HG02759 (cell line): ENCODE measurements at regions not wholly inside any gene's neighbourhood (a gene's known extent, or its start where the extent isn't known, plus 50 kb on each side); places are given as distances from the start of the nearest gene placed in this dataset.
"Not testable (repeated sequence)": the region's sequence is repeated elsewhere in the genome, so short reads cannot be mapped to it uniquely, and the experiment has no call there.

Experiments used
- ATAC-seq: cut with Tn5 transposase; IDR thresholded peaks from one replicate; pipeline ENCODE4 v1.9.1; 2021; ENCODE audit warnings: mild to moderate bottlenecking, moderate library complexity; ENCODE audit not compliant: unreplicated experiment

DNA sequence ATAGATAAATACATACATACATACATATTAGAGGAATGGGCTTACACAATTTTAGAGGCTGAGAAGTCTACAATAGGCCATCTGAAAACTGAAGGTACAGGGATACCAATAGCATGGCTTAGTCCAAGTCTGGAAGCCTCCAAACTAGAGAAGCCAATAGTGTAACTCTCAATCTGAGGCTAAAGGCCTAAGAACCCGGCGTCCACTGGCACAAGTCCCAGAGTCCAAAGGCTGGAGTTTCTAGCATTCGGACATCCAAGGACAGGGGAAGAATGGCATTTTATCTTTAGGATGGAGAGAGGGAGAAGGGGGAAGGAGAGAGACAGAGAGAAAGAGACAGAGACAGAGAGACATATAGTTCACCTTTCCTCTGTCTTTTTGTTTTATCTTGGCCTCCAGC is 63.7 kb upstream of the SYT4 start:
- ATAC-seq: no peak

DNA sequence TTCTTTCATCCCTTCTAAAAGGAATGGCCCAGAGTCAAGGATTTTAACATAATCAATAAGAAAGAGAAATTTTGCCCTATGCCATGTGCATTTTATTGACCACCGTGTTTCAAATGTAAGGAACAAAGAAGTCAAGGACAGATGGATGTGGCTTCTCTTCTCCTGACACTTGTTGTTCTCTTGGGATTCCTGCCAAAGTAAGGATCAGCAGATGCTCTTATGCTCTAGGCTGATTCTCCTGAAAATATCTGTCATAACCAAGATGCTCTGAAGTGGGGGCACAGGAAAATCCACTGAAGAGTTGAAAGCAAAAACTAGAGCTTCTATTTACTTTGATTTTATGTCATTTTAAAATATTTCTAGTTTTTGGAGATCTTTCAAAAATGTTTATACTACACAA is 72.9 kb upstream of the SYT4 start:
- ATAC-seq: no peak

DNA sequence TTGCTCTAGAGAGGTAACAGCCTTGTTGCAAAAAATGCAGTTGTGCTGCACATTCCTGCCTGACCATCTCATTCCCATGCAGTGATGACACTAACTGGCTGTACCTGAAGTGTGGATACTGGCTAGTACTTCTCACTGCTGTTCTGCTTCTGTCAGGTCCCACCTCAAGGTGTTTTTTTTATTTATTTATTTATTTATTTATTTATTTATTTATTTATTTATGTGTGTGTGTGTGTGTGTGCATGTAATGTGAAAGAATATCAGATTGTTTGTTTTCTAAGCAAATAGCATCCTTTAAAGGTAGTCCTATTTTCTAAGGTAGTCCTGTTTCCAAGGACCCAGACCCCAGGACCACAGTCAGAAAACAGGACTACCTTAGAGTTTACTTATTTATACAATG is 87.2 kb upstream of the SYT4 start:
- no peak for ATAC-seq

DNA sequence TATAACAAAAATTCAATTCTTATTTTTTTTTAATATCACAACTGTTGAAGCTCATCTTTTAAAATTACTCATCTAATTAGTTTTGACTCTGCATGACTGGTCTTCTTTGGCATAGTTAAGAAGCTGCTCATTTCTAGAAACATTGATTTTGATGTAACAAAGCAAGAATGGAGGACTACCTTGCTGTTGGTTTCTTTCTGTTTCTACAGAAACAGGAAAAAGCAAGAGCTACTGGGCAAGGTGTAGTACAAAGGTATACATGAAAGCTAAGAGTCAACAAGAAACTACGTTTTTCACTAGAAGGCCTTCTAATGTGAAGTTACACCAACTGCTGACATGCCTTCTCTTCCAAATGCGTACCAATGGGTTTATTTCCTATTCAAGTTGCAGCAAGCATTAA is 90.6 kb upstream of the SYT4 start:
- ATAC-seq: no peak

DNA sequence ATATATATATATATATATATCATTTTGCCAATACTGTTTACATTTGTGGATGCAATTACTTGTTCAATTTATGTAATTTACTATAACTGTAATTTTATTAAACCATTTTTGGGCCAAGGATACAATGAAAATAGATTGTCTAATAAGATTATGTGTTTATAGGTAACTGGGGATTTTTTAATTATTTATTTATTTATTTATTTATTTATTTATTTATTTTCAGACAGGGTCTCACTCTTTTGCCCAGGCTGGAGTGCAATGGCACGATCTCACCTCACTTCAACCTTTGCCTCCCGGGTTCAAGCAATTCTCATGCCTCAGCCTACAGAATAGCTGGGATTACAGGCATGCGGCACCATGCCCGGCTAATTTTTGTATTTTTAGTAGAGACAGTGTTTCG is 92.0 kb upstream of the SYT4 start:
- not testable (repeated sequence) for ATAC-seq

DNA sequence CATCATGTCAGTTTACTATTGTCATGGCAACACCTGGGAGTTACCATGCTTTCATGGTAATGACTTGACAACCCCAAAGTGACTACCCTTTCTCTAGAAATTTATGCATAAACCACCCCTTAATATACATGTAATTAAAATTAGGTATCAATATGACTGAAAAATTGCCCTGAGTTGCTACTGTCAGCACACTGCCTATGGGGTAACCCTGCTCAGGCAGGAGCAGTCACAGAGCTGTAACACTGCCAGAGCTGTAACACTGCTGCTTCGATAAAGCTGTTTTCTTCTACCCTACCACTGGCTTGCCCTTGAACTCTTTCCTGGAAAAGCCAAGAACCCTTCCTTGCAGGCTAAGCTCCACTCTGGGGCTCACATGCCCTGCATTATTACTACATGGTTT is 95.5 kb upstream of the SYT4 start:
- ATAC-seq: no peak

DNA sequence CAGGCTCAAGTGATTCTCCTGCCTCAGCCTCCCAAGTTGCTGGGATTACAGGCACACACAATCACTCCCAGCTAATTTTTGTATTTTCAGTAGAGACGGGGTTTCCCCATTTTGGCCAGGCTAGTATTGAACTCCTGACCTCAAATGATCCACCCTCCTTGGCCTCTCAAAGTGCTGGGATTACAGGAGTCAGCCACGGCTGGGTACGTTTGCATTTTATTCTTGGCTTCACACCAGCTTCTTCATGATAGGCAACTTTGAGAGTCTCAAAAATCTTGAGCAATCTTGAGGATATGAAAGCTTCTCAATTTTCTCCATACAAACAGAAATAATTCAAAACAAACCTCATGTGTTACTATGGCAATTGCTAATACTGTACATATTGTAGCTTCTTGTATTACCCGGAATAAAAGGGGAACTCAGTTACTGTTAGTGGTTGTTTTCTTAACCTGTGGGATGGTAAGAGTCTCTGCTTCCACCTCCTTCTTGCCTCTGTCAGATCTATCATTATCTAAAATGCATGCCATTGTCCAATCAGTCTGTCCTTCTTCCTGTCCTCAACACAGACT is 102.9 kb upstream of the SYT4 start:
- ATAC-seq: no peak

DNA sequence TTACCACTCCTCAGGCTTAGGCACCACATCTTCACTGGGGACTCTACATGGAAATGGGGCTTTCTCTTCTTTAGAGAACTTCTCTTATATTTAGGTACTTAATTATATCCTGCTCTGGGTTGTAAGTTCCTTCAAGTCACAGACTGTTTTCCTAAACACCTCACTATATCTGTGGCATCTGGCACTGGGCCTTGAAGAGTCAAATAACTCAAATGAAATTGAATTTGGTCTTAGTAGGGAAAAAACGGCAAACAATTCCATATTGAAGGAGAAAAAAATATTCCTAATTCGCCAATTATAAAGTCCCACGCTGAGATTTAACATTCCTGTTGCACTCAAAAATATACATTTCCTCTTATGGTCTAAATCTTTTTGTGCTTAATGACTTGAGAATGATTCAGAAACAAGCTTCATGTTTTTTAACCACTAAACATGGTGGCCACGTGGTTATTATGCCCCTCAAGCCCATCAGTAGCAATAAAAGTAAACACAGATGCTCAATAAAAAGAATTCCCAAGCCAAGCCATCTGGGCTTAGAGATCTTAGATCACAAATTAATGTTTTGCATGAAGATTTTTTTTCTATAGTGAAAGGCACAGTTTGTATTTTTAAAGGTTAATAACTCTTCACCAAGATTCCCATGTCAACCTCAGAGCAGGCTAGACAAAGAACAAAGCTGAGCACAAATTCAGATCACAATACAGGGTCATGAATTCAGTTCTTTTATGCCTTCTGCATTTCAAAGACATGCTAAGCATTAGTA is 105.5 kb upstream of the SYT4 start:
- no peak for ATAC-seq

DNA sequence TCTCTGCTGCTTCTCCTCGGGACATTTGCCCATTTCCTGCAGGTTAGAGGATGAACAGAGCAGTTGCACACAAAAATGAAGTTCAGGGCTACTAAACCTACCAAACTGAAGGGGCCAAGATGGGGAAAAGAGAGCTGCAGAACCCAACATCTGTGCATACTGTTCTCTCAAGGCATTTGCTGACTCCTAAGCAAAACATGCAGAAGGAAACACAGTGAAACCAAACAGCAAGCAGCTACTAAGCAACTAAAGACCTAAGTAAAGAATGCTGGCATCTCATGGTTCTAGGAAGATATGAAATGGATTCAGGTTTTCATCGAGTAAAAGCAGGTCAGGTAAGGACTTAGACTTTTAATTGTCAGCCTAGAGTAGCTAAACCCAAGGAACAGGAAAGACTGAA is 111.9 kb upstream of the SYT4 start:
- no peak for ATAC-seq

DNA sequence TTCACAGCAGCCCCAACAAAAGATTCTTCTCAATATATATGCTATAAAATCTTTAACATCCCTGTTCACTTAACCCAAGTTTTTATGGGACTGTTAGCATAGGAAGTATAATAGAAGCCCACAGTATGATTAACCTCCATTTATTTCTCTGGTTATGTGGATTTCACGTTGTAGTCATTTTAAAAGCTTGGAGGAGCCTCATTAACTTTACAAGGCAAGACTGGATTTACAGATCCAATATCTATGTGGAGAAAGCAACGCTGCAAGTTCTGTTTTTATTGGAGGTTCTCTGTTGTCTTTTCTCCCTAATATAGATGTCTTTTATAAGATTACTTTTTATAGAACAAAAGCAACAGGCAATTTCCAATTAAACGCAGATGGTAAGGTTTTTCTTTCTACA is 114.9 kb upstream of the SYT4 start:
- ATAC-seq: no peak

DNA sequence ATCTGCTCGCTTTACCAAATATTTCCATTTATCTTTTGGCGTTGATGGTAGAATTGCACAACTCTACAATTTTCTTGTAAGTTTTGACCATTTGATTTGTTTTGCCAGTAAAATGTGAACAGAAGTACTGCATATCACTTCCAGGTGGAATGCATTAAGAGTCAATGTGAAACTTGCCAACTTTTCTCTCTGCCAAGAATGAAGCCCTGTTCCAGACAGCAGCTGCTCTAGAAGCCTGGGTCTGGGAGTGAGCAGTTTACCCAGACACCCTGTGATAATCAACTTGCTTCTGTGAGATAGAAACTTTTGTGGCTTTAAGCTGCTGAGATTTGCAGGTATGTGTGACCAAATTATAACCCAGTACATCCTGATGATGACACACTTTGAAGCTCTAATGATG is 115.9 kb upstream of the SYT4 start:
- no peak for ATAC-seq

DNA sequence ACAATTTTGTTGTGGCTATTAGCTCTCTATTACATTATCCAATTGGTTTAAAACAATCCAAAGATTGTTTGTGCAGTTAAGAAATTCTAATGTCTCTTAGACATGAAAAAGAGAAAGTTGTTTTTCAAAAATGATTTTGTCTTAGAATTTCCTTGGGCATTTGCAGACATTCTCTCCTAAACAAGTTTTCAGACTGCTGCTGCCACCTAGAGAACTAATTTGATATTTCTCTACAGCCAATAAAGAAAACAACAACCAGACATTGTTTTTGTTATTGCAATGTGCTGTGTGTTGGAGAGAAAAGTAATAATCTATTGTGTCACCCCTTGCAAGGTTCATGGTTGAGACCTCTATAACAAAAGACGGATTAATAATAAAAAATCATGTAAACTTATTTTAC is 119.0 kb upstream of the SYT4 start:
- no peak for ATAC-seq

DNA sequence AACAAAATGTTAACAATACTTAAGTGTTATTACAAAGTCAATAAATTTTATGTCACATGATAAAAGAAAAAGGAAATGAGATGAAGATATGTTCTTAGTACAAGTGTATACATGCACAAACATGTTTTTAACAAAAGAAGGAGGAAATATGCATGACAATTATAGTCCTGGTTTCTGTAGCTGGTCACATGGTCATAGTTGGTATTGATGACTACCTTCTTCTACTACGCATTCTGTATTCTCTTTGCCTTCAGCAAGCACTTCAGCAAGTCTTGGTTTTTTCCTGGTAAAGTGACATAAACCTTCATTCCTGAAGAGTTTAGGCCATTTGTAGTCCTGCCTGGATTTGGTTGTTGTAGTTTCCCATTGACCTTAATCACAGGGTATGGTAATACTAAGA is 121.3 kb upstream of the SYT4 start:
- no peak for ATAC-seq

DNA sequence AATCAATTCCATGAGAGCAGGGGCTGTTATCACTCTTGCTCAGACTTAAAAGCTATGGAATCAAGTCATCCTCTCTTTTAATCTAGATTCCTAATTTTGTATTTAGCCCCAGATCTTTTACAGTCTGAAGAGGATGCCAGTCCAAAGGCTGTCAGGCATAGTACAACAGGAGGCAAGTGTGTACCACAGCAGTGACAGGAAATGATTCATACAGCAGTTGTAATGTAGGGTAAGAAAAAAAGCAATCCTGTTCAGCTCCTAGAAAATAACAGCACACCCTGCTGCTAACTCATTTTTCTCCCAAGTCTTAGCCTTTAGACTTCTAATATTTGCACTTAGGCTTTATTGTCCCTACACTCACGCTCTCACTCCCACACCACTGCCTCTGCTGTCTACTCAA is 127.8 kb upstream of the SYT4 start:
- ATAC-seq: no peak

DNA sequence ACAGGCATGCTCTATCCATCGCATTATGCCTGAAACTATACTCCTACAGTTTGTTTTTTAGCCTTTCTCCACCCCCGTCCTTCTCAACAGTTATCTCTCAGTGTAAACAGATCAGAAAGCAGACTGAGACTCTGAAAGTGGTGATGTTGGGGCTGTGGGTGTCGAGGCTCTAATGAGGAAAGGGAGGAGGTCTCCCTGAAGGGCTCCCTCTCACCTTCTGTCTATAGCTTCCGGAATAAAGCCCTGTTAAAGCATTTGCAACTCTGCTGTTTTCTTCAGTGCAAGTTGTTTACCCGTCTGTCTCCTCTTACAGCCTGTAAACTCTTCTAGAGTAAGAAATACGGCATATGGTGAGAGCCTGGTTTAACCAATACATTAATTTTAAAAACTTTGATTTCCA is 136.7 kb upstream of the SYT4 start:
- ATAC-seq: no peak

DNA sequence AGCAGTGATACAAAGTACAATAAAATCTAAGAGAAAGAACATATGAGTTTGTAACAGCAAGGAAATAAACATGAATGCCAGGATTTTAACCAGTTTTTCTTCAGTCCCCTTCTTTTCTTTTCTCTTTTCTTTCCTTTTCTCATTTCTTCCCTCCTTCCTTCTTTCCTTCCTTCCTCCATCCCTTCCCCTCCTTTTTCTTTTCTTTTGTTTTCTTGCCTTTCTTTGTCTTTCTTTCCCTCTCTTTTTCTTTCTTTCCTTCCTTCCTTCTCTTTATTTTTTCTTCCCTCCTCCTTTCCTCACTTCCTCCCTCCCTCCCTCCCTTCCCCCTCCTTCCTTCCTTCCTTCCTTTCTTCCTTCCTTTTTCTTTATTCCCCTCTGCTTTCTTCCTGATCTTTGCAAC is 142.8 kb upstream of the SYT4 start:
- ATAC-seq: no peak

DNA sequence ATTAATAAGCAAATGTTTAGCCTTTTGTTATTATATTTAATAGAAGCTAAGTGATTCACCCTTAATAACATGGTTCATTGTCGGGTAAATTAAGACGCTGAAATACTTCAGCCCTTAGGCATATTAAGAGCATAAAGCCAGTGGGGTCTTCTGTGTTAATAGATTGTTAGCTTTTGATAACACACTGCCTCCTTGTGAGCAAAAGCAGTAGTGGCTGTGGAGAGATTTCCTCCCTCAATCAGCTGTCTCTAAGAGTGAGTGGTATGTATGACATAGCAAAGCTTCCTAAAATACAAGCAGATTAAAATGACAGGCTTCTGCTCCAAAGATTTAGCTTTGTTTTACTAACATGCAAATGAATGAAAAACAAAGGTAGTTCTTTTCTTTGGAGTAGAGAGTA is 143.7 kb upstream of the SYT4 start:
- no peak for ATAC-seq

DNA sequence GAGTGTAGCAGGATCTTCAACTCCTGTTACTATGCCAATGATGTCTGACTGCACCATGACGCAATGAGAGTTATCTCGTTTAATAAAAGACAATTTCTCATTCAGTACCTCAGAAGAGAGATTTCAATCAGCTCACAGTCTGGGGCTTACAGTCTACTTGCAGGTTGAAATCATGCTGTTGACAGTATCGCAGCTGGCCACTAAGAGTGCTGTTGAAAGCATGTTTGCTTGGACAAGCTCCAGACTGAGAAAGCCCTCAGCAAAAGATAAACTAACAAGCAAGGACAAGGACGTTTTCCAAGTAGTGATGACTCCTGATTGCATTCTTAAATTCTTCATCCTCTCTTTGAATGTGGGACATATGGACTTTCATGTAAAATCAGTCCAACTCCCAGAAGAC is 145.2 kb upstream of the SYT4 start:
- no peak for ATAC-seq

DNA sequence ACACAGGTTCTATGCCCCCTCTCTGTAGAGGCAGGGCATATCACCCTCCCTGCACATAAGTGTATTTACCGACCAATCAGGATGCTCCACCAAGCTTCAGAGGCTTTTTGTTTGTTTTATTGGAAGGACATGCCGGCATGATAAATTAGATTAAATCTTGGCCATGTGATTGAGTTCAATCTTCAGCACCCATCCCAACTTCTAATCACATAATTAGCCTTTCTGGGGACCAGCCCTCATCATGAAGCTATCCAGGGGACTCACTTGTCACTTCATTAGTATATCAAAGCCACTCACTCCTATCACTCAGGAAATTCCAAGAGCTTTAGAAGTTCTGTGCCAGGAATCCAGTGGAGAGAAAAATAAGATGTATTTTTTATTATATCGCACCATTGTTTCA is 158.6 kb upstream of the SYT4 start:
- ATAC-seq: no peak

DNA sequence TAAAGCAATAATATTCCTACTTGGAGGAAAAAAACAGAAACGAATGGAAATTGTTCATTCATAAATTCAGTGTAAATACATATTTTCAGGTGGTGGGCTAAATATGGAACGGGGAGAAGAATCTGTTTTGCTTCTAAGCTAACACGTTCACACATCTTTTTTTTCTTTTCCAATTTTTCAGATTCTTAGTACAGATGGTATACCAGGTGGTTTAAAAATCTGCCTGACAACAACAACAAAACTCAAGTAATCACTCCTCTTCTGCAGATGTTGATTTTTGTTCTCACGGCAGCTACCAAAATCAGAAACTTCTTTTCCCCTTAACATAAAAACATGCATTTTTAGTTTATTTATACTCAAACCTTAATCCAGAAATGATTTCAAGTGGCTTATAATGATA is 164.8 kb upstream of the SYT4 start:
- ATAC-seq: no peak

DNA sequence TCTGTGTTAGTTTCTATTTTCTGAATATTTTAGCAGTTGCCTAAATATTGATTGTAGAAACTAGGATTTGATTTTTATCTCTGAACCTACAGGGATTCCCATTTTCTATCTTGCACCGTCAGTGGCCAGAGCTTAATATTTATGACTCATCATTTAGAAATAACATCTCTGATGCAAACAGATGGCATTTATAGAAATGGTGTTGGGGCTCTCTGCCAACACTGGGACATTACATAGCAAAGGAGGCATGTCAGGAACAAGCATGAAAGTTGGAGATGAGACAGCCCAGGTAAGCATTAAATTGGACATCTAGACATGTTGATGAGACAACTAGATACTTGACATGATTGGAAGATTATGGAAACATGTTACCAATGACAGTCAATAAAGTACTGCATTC is 165.3 kb upstream of the SYT4 start:
- ATAC-seq: no peak

DNA sequence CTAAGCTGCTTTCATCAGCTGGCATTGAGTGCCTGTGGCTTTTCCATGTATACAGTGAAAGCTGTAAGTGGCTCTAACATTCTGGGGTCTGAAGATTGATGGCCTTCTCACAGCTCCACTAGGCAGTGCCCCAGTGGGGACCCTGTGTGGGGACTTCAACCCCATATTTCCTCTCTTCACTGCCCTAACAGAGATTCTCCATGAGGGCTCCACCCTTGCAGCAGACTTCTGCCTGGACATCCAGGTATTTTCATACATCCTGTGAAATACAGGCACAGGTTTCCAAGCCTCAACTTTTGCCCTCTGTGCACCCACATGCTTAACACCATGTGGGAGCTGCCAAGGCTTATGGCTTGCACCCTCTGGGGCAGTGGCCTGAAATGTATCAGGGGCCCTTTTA is 188.2 kb upstream of the SYT4 start:
- ATAC-seq: no peak

DNA sequence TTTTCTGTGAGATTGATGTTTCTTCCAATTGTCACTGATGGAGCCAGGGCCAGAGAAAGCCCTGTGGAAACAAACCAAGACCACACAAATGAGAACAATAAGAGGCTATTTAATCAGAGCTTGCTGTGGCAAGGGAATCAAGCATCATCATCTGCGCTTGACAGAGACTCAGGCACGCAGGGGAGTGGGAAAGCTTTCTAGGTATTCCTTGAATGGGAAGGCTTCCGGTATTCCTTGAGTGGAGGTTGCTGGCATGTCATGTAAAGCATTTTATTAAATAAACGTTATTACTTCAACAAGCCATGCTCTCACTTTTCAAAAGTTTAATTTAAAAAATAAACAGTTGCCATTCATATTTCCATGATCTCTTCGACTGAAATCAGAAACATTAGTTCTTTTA is 194.6 kb upstream of the SYT4 start:
- no peak for ATAC-seq
